ENCODE measurements at regions not wholly inside any gene's neighbourhood (a gene's known extent, or its start where the extent isn't known, plus 50 kb on each side); places are given as distances from the start of the nearest gene placed in this dataset.

- no peak for TF ChIP-seq YY1 (IDR thresholded peaks at IDR 0.05)
- TF ChIP-seq CTCF (IDR thresholded peaks at IDR 0.05; ENCODE audit: low read depth, low read length, missing input control), result no peak
- no peak for TF ChIP-seq TAF1 (conservative IDR thresholded peaks at IDR 0.05)
- no peak for TF ChIP-seq RAD21 (IDR thresholded peaks at IDR 0.05)
- TF ChIP-seq REST (IDR thresholded peaks at IDR 0.05), result no peak
- TF ChIP-seq ATF3 (IDR thresholded peaks at IDR 0.05), result no peak
- no peak for TF ChIP-seq MAX (IDR thresholded peaks at IDR 0.05)
- TF ChIP-seq ZBTB33 (IDR thresholded peaks at IDR 0.05), result no peak
- no peak for TF ChIP-seq HNF4G (IDR thresholded peaks at IDR 0.05)
- no peak for TF ChIP-seq JUND (IDR thresholded peaks at IDR 0.05)
- no peak for TF ChIP-seq GABPA (IDR thresholded peaks at IDR 0.05 in 1 of 2, conservative IDR thresholded peaks at IDR 0.05 in 1 of 2)
- TF ChIP-seq HNF4A (conservative IDR thresholded peaks at IDR 0.05), result no peak
- TF ChIP-seq FOXA1 (IDR thresholded peaks at IDR 0.05), result no peak
Measured at GRCh38 chr2:62305421-62306176, 109.7 kb downstream of the B3GNT2 start.

Measured in liver (tissue), 3 donors.